K562 (cell line): ENCODE measurements at regions not wholly inside any gene's neighbourhood (a gene's known extent, or its start where the extent isn't known, plus 50 kb on each side); places are given as distances from the start of the nearest gene placed in this dataset.

Experiments used
- ATAC-seq: fragments of 200-7000 bp; cut with Tn5 transposase; 3 replicates; pipeline ENCODE4 v1.9.1; 2020; ENCODE audit warnings: moderate library complexity
- BruUV-seq: library from RNA; stranded (reverse); fragments of 400-500 nt; replicated peaks from 2 replicates; lab custom pipeline; 2021; lab: Mats Ljungman, UMichigan
- CTCF ChIA-PET: fragments of 300-600 bp; formaldehyde crosslinking; extraction: SDS; loops from one replicate; lab custom pipeline; 2021; ENCODE audit warnings: low intra/inter-chr PET ratio; lab: Yijun Ruan, JAX
- POLR2A ChIA-PET: fragments of 300-600, 350-650 bp; sonication (Branson Sonifier 250); formaldehyde crosslinking; extraction: SDS; loops from one replicate; lab custom pipeline; 2021; ENCODE audit warnings: antibody characterized with exemption, inconsistent platforms; lab: Yijun Ruan, JAX
- DNase-seq, 4 experiments: peaks; one replicate each; pipeline versions ENCODE4 v3.0.0 to v3.0.0-alpha.2; 2011 to 2018; ENCODE audit warnings: low spot score in 3 of 4, mixed read lengths in 3 of 4; ENCODE audit errors: extremely low read depth in 1 of 4
- FAIRE-seq: peaks from 2 replicates; lab custom pipeline; 2011; peaks lifted over from hg19 to GRCh38; lab: Jason Lieb, UNC
- H2AFZ ChIP-seq: 2 replicates; pipeline ENCODE4 v1.6.0; 2011; ENCODE audit warnings: low read depth, low read length, control low read depth, inconsistent platforms
- H3K27ac ChIP-seq: fragments of 200-600 bp; 3 replicates; pipeline ENCODE4 v1.8.0; 2011; ENCODE audit warnings: low read depth, mild to moderate bottlenecking, control low read depth, inconsistent platforms, low read length, moderate library complexity, mixed read lengths; ENCODE audit errors: extremely low read depth
- H3K27me3 ChIP-seq, 2 experiments: fragments of 300-600 bp in 1 of 2; 2 replicates in 1 of 2; 3 replicates in 1 of 2; pipeline versions ENCODE4 v1.6.0 to v1.8.0; 2011; ENCODE audit warnings: inconsistent platforms in 2 of 2, low read length in 2 of 2, mild to moderate bottlenecking in 1 of 2, mixed read lengths in 1 of 2, moderate library complexity in 1 of 2; ENCODE audit not compliant: control insufficient read depth in 2 of 2, insufficient read depth in 2 of 2
- H3K36me3 ChIP-seq: fragments of 300-600 bp; 3 replicates; pipeline ENCODE4 v1.8.0; 2011; ENCODE audit warnings: mild to moderate bottlenecking, low read length, inconsistent platforms; ENCODE audit not compliant: control insufficient read depth, insufficient read depth
- H3K4me1 ChIP-seq, 2 experiments: fragments of 200-600 bp in 1 of 2; replicated peaks in 1 of 2; 2 replicates in 1 of 2; 3 replicates in 1 of 2; pipeline versions ENCODE4 v1.5.1 to v1.8.0; 2011; ENCODE audit warnings: inconsistent platforms in 2 of 2, low read length in 2 of 2, mild to moderate bottlenecking in 1 of 2, mixed read lengths in 1 of 2, moderate library complexity in 1 of 2; ENCODE audit not compliant: control insufficient read depth in 2 of 2, insufficient read depth in 2 of 2
- H3K4me2 ChIP-seq: 2 replicates; pipeline ENCODE4 v1.6.1; 2011; ENCODE audit warnings: low read length, control low read depth, inconsistent platforms, mixed read lengths; ENCODE audit not compliant: insufficient read depth
- H3K4me3 ChIP-seq: fragments of 200-600 bp; sonication (generic), shearing (Covaris generic); 2 replicates; pipeline ENCODE4 v1.5.1; 2016; ENCODE audit warnings: control low read depth, inconsistent platforms
- H3K79me2 ChIP-seq: fragments of 200-600 bp; 3 replicates; pipeline ENCODE4 v1.8.0; 2011; ENCODE audit warnings: low read length, inconsistent platforms; ENCODE audit not compliant: control insufficient read depth, insufficient read depth
- H3K9ac ChIP-seq, 2 experiments: 2 replicates each; pipeline versions ENCODE4 v1.6.0 to v1.6.1; 2011; ENCODE audit warnings: low read depth in 2 of 2, low read length in 2 of 2, control low read depth in 1 of 2, inconsistent platforms in 1 of 2, mild to moderate bottlenecking in 1 of 2, mixed read lengths in 1 of 2; ENCODE audit not compliant: insufficient read depth in 1 of 2
- H3K9me1 ChIP-seq: one replicate; pipeline ENCODE4 v1.6.0; 2011; ENCODE audit warnings: inconsistent platforms, mild to moderate bottlenecking, low read length, moderate library complexity; ENCODE audit not compliant: control insufficient read depth, insufficient read depth
- H3K9me3 ChIP-seq: replicated peaks from 2 replicates; pipeline ENCODE4 v1.5.1; 2011; ENCODE audit warnings: low read depth, low read length, inconsistent platforms; ENCODE audit not compliant: control insufficient read depth, insufficient read depth
- H4K20me1 ChIP-seq: replicated peaks from 2 replicates; pipeline ENCODE4 v1.6.1; 2011; ENCODE audit warnings: low read length, inconsistent platforms, mixed read lengths; ENCODE audit not compliant: control insufficient read depth, insufficient read depth
- BDP1 ChIP-seq: IDR thresholded peaks from 3 replicates; pipeline ENCODE4 v1.6.1; 2011; ENCODE audit not compliant: insufficient read length, insufficient read depth
- CEBPG ChIP-seq, 3 experiments: fragments of 200-800 bp in 1 of 3; sonication (Bioruptor generic) in 1 of 3; sonication (generic) in 1 of 3; formaldehyde crosslinking in 1 of 3; IDR thresholded peaks in 2 of 3; conservative IDR thresholded peaks in 1 of 3; 2 replicates each; pipeline versions ENCODE4 v1.6.1 to v1.8.0; 2016 to 2022; ENCODE audit warnings: missing compliant biosample characterization in 2 of 3, missing genetic modification characterization in 2 of 3, mild to moderate bottlenecking in 1 of 3, missing genetic modification reagents in 1 of 3
- CSDE1 ChIP-seq, 2 experiments: fragments of 450-650 bp; IDR thresholded peaks; 2 replicates each; pipeline ENCODE4 v1.6.1; 2016; ENCODE audit warnings: mild to moderate bottlenecking in 1 of 2
- HSF4 ChIP-seq: fragments of 250-450 bp; sonication (Bioruptor Pico); IDR thresholded peaks from 2 replicates; pipeline ENCODE4 v2.1.2; 2022; ENCODE audit warnings: mild to moderate bottlenecking, moderate library complexity, borderline replicate concordance
- WGBS: fragments of 100-300 bp; shearing (Covaris generic); methylation state at CpG from one replicate; pipeline ENCODE4 v1.1.6; 2016; ENCODE audit warnings: low coverage, mixed read lengths; ENCODE audit not compliant: insufficient coverage; ENCODE audit errors: missing lambda C conversion rate; 5-methylcytosine and 5-hydroxymethylcytosine counted together
- in situ Hi-C: fragments of 300-500 bp; cut with MboI; formaldehyde crosslinking; loops from 4 replicates; pipeline ENCODE4 v1.15.0; 2018; ENCODE audit warnings: inconsistent platforms, mixed read lengths
- intact Hi-C: fragments of 100-400 bp; cut with micrococcal nuclease; formaldehyde crosslinking; loops from 2 replicates; pipeline ENCODE4 v1.14.2; 2022
- TF ChIP-seq, protein P1 (sequence below): fragments of 150-350 bp; conservative IDR thresholded peaks from 2 replicates; pipeline ENCODE4 v1.6.1; 2014; ENCODE audit warnings: low read length

DNA sequence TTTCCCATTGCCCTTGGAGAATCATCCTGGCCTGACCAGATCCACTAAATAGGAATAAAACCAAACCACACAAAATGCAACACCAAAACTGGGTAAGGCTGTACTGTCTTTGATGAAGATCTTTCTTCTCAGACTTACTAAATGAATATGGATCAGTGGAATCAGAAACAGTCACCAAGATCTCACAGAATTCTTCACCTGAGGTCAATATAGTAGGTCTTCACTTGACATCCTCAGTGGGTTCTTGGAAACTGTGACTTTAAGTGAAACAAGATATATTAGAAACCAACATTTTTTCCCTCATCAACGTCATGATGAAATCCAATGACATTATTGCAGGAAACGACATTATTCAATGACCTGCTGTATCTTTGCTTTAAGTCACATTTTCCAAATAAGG lies 526.2 kb downstream of the FUT8 start:
- no peak for ATAC-seq
- no peaks in the 10 kb centered on the region for H3K9me1 ChIP-seq

More for the DNA sequence above, 526.2 kb downstream of the FUT8 start:
- in situ Hi-C loops = no loop called here
- POLR2A ChIA-PET = no interaction called here
- Histone ChIP-seq H3K4me3 (no peak overlapping the region), H4K20me1 (no peaks in the 10 kb centered on the region), H3K9me3 (no peaks in the 10 kb centered on the region), H3K27ac (no peak overlapping the region), H3K4me2 (no peak overlapping the region), H3K4me1 (no peaks in the 10 kb centered on the region), H3K79me2 (no peaks in the 10 kb centered on the region), H3K9ac (no peak overlapping the region), H2AFZ (no peak overlapping the region), H3K27me3 (no peaks in the 10 kb centered on the region), H3K36me3 (no peaks in the 10 kb centered on the region)
- FAIRE-seq (no peak), DNase-seq (no peak)
- no peak for TF ChIP-seq HSF4 (CRISPR knock-in tag)
- no peak for TF ChIP-seq CEBPG (CRISPR knock-in tag; IDR thresholded peaks at IDR 0.05)
- peak in 1 of 2 experiments; percentile 60; a peak in 2 of 4 replicates for TF ChIP-seq CEBPG (tag; conservative IDR thresholded peaks at IDR 0.05 in 1 of 2, IDR thresholded peaks at IDR 0.05 in 1 of 2)
- TF ChIP-seq CSDE1 (IDR thresholded peaks at IDR 0.05) = no peak
- TF ChIP-seq BDP1 = no peak
- TF ChIP-seq, protein P1, sequence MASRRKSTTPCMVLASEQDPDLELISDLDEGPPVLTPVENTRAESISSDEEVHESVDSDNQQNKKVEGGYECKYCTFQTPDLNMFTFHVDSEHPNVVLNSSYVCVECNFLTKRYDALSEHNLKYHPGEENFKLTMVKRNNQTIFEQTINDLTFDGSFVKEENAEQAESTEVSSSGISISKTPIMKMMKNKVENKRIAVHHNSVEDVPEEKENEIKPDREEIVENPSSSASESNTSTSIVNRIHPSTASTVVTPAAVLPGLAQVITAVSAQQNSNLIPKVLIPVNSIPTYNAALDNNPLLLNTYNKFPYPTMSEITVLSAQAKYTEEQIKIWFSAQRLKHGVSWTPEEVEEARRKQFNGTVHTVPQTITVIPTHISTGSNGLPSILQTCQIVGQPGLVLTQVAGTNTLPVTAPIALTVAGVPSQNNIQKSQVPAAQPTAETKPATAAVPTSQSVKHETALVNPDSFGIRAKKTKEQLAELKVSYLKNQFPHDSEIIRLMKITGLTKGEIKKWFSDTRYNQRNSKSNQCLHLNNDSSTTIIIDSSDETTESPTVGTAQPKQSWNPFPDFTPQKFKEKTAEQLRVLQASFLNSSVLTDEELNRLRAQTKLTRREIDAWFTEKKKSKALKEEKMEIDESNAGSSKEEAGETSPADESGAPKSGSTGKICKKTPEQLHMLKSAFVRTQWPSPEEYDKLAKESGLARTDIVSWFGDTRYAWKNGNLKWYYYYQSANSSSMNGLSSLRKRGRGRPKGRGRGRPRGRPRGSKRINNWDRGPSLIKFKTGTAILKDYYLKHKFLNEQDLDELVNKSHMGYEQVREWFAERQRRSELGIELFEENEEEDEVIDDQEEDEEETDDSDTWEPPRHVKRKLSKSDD = no peak
- CTCF ChIA-PET = no interaction called here
- 3% methylated on average over 2 of the region's 2 CpGs for WGBS
- intact Hi-C loops = no loop called here
- BruUV-seq = no TSS peak
